ENCODE measurements at regions not wholly inside any gene's neighbourhood (a gene's known extent, or its start where the extent isn't known, plus 50 kb on each side); places are given as distances from the start of the nearest gene placed in this dataset.

DNA sequence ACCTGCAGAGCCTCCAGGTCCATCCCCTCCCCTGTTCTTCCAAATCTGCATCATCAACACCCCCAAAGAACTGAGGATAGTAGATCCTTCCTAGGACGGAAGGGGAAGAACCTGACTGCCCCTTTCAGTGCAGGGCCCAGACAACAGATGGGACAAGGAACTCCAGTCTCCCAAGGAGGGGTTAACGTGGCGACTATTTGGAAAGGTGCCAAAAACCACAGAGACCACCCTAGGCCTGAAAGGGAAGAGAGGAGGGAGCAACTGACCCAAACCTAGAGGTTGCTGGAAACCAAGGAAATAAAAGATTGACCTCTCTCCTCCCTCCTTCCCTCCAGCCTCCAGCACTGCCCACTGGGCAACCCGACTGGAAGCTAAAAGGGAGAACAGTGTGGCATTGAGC is 59.7 kb upstream of the NEURL1B start:
- no peak for TF ChIP-seq TCF4 (CRISPR knock-in tag; IDR thresholded peaks at IDR 0.05; ENCODE audit: borderline replicate concordance)
- no peak for TF ChIP-seq ZNF70 (CRISPR knock-in tag; IDR thresholded peaks at IDR 0.05)

Measured in SK-N-SH treated with all-trans-retinoic acid at 6 μM for 48 hours (cell line).